PC-9 (cell line): ENCODE measurements at regions not wholly inside any gene's neighbourhood (a gene's known extent, or its start where the extent isn't known, plus 50 kb on each side); places are given as distances from the start of the nearest gene placed in this dataset.

Experiments used
- CTCF ChIP-seq: fragments of 200-600 bp; sonication (generic); conservative IDR thresholded peaks from 2 replicates; pipeline ENCODE4 v1.6.1; 2017; ENCODE audit warnings: mixed run types, antibody characterized with exemption, mild to moderate bottlenecking, moderate library complexity
- EZH2 ChIP-seq: fragments of 200-600 bp; sonication (generic); IDR thresholded peaks from 2 replicates; pipeline ENCODE4 v1.8.0; 2017; ENCODE audit warnings: antibody characterized with exemption, low read depth

GRCh38 chr22:48350456-48350855 is 1477.2 kb downstream of the BRD1 start:
- TF ChIP-seq CTCF (no peak), EZH2 (no peak)
